ENCODE measurements at regions not wholly inside any gene's neighbourhood (a gene's known extent, or its start where the extent isn't known, plus 50 kb on each side); places are given as distances from the start of the nearest gene placed in this dataset.

GRCh38 chr13:104694397-104694796 lies 1628.2 kb upstream of the SLC10A2 start (continued):
- TF ChIP-seq NANOG (IDR thresholded peaks at IDR 0.05; ENCODE audit: borderline replicate concordance) = no peak
- TF ChIP-seq EZH2phosphoT487 (IDR thresholded peaks at IDR 0.05; ENCODE audit: unreplicated experiment) = no peak
- TF ChIP-seq POLR2AphosphoS5 (IDR thresholded peaks at IDR 0.05; ENCODE audit: low read depth) = no peak
- TF ChIP-seq CREB1 (CRISPR knock-in tag; IDR thresholded peaks at IDR 0.05; ENCODE audit: low read depth) = no peak
- no peak for TF ChIP-seq CTCF (conservative IDR thresholded peaks at IDR 0.05; ENCODE audit: low read depth in 2 of 2)
- TF ChIP-seq, protein P1, sequence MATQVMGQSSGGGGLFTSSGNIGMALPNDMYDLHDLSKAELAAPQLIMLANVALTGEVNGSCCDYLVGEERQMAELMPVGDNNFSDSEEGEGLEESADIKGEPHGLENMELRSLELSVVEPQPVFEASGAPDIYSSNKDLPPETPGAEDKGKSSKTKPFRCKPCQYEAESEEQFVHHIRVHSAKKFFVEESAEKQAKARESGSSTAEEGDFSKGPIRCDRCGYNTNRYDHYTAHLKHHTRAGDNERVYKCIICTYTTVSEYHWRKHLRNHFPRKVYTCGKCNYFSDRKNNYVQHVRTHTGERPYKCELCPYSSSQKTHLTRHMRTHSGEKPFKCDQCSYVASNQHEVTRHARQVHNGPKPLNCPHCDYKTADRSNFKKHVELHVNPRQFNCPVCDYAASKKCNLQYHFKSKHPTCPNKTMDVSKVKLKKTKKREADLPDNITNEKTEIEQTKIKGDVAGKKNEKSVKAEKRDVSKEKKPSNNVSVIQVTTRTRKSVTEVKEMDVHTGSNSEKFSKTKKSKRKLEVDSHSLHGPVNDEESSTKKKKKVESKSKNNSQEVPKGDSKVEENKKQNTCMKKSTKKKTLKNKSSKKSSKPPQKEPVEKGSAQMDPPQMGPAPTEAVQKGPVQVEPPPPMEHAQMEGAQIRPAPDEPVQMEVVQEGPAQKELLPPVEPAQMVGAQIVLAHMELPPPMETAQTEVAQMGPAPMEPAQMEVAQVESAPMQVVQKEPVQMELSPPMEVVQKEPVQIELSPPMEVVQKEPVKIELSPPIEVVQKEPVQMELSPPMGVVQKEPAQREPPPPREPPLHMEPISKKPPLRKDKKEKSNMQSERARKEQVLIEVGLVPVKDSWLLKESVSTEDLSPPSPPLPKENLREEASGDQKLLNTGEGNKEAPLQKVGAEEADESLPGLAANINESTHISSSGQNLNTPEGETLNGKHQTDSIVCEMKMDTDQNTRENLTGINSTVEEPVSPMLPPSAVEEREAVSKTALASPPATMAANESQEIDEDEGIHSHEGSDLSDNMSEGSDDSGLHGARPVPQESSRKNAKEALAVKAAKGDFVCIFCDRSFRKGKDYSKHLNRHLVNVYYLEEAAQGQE (IDR thresholded peaks at IDR 0.05; ENCODE audit: unreplicated experiment) = no peak
- no peak for TF ChIP-seq EZH2 (IDR thresholded peaks at IDR 0.05; ENCODE audit: low read depth, unreplicated experiment)
- no peak for TF ChIP-seq JUNB (IDR thresholded peaks at IDR 0.05; ENCODE audit: unreplicated experiment)
- TF ChIP-seq ETS1 (IDR thresholded peaks at IDR 0.05) = no peak
- TF ChIP-seq STAT1 (IDR thresholded peaks at IDR 0.05; ENCODE audit: unreplicated experiment) = no peak

DNA sequence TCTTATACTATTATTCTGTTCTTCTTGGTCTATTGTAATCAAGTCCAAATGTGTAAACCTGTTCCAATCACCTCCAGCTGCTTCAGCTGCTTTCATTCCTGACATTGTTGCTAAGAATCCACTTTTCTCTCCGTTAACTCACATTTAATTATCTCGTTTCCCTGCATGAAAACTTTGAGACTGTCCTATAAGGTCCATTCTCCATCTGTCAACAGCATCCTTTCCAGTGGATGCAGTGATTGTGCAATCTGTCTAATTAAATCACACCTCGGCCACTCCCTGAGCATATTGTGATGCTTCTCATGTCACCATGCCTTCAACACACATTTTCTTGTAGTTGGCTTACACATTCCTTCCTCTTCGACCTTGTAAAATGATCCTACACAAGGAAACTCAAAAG lies 1626.9 kb upstream of the SLC10A2 start:
- ATAC-seq = no peak
- H3K4me2 ChIP-seq = no peak overlapping the region
- DNase-seq (ENCODE audit: low spot score) = no peak
- Mint-ChIP-seq H3K4me3 (no peak overlapping the region), H3K4me1 (no peaks in the 10 kb centered on the region), H3K27ac (no peak overlapping the region), H3K27me3 (ENCODE audit: insufficient read depth, low read depth, poor library complexity) (no peaks in the 10 kb centered on the region), H3K9me3 (no peaks in the 10 kb centered on the region), H3K36me3 (ENCODE audit: low read depth) (no peaks in the 10 kb centered on the region)
- H3K27me3 ChIP-seq (ENCODE audit: insufficient read depth) = no peaks in the 10 kb centered on the region
- no peaks in the 10 kb centered on the region for H3K36me3 ChIP-seq (ENCODE audit: insufficient read depth)
- H3K27ac ChIP-seq (ENCODE audit: low read depth) = no peak overlapping the region
- H4K20me1 ChIP-seq (replicated peaks; ENCODE audit: insufficient read depth) = no peaks in the 10 kb centered on the region
- H2AFZ ChIP-seq = no peak overlapping the region
- H3F3A ChIP-seq (replicated peaks; ENCODE audit: low read depth) = no peaks in the 10 kb centered on the region
- no peak overlapping the region for H3K4me3 ChIP-seq
- H3K4me1 ChIP-seq (ENCODE audit: insufficient read depth) = no peaks in the 10 kb centered on the region
- H3K9me2 ChIP-seq (ENCODE audit: insufficient read depth) = no peaks in the 10 kb centered on the region
- H3K79me2 ChIP-seq (replicated peaks; ENCODE audit: insufficient read depth) = no peaks in the 10 kb centered on the region
- no peak for TF ChIP-seq EZH2 (IDR thresholded peaks at IDR 0.05; ENCODE audit: low read depth, unreplicated experiment)
- no peak for TF ChIP-seq ETS1 (IDR thresholded peaks at IDR 0.05)
- no peak for TF ChIP-seq NANOG (IDR thresholded peaks at IDR 0.05; ENCODE audit: borderline replicate concordance)
- no peak for TF ChIP-seq EZH2phosphoT487 (IDR thresholded peaks at IDR 0.05; ENCODE audit: unreplicated experiment)
- TF ChIP-seq CREB1 (CRISPR knock-in tag; IDR thresholded peaks at IDR 0.05; ENCODE audit: low read depth) = no peak
- TF ChIP-seq STAT1 (IDR thresholded peaks at IDR 0.05; ENCODE audit: unreplicated experiment) = no peak
- TF ChIP-seq, protein P2, sequence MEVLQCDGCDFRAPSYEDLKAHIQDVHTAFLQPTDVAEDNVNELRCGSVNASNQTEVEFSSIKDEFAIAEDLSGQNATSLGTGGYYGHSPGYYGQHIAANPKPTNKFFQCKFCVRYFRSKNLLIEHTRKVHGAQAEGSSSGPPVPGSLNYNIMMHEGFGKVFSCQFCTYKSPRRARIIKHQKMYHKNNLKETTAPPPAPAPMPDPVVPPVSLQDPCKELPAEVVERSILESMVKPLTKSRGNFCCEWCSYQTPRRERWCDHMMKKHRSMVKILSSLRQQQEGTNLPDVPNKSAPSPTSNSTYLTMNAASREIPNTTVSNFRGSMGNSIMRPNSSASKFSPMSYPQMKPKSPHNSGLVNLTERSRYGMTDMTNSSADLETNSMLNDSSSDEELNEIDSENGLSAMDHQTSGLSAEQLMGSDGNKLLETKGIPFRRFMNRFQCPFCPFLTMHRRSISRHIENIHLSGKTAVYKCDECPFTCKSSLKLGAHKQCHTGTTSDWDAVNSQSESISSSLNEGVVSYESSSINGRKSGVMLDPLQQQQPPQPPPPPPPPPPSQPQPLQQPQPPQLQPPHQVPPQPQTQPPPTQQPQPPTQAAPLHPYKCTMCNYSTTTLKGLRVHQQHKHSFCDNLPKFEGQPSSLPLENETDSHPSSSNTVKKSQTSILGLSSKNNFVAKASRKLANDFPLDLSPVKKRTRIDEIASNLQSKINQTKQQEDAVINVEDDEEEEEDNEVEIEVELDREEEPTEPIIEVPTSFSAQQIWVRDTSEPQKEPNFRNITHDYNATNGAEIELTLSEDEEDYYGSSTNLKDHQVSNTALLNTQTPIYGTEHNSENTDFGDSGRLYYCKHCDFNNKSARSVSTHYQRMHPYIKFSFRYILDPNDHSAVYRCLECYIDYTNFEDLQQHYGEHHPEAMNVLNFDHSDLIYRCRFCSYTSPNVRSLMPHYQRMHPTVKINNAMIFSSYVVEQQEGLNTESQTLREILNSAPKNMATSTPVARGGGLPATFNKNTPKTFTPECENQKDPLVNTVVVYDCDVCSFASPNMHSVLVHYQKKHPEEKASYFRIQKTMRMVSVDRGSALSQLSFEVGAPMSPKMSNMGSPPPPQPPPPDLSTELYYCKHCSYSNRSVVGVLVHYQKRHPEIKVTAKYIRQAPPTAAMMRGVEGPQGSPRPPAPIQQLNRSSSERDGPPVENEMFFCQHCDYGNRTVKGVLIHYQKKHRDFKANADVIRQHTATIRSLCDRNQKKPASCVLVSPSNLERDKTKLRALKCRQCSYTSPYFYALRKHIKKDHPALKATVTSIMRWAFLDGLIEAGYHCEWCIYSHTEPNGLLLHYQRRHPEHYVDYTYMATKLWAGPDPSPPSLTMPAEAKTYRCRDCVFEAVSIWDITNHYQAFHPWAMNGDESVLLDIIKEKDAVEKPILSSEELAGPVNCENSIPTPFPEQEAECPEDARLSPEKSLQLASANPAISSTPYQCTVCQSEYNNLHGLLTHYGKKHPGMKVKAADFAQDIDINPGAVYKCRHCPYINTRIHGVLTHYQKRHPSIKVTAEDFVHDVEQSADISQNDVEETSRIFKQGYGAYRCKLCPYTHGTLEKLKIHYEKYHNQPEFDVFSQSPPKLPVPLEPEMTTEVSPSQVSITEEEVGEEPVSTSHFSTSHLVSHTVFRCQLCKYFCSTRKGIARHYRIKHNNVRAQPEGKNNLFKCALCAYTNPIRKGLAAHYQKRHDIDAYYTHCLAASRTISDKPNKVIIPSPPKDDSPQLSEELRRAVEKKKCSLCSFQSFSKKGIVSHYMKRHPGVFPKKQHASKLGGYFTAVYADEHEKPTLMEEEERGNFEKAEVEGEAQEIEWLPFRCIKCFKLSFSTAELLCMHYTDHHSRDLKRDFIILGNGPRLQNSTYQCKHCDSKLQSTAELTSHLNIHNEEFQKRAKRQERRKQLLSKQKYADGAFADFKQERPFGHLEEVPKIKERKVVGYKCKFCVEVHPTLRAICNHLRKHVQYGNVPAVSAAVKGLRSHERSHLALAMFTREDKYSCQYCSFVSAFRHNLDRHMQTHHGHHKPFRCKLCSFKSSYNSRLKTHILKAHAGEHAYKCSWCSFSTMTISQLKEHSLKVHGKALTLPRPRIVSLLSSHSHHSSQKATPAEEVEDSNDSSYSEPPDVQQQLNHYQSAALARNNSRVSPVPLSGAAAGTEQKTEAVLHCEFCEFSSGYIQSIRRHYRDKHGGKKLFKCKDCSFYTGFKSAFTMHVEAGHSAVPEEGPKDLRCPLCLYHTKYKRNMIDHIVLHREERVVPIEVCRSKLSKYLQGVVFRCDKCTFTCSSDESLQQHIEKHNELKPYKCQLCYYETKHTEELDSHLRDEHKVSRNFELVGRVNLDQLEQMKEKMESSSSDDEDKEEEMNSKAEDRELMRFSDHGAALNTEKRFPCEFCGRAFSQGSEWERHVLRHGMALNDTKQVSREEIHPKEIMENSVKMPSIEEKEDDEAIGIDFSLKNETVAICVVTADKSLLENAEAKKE (CRISPR knock-in tag; IDR thresholded peaks at IDR 0.05) = no peak
- TF ChIP-seq JUNB (IDR thresholded peaks at IDR 0.05; ENCODE audit: unreplicated experiment) = no peak

Measured in GM23338 (cell line).